Natural killer cell (primary cell): ENCODE measurements at regions not wholly inside any gene's neighbourhood (a gene's known extent, or its start where the extent isn't known, plus 50 kb on each side); places are given as distances from the start of the nearest gene placed in this dataset.

ENCODE experiments used
- ATAC-seq, 3 donors: fragments of 150-1000 bp in 2 of 3; fragments of 200-7000 bp in 1 of 3; cut with Tn5 transposase; 1 replicate in 1 of 3; 2 replicates in 2 of 3; pipeline ENCODE4 v1.10.0; 2021; ENCODE audit warnings: mild to moderate bottlenecking in 2 of 3, moderate library complexity in 2 of 3
- DNase-seq, 2 donors: peaks; one replicate each; pipeline versions ENCODE4 v3.0.0 to v3.0.0-alpha.2; 2013 to 2021; ENCODE audit warnings: mixed read lengths in 1 of 2
- H3K27ac ChIP-seq: one replicate; pipeline ENCODE4 v1.5.1; 2013; ENCODE audit warnings: mild to moderate bottlenecking, low read length
- H3K27me3 ChIP-seq: one replicate; pipeline ENCODE4 v1.6.1; 2013; ENCODE audit warnings: low read length; ENCODE audit not compliant: control insufficient read depth, insufficient read depth
- H3K36me3 ChIP-seq: one replicate; pipeline ENCODE4 v1.6.1; 2013; ENCODE audit warnings: low read length; ENCODE audit not compliant: control insufficient read depth, insufficient read depth
- H3K4me1 ChIP-seq: one replicate; pipeline ENCODE4 v1.6.1; 2013; ENCODE audit warnings: low read length; ENCODE audit not compliant: control insufficient read depth, insufficient read depth
- H3K4me3 ChIP-seq: one replicate; pipeline ENCODE4 v1.5.1; 2013; ENCODE audit warnings: low read length
- H3K9me3 ChIP-seq: one replicate; pipeline ENCODE4 v1.6.1; 2013; ENCODE audit warnings: low read length; ENCODE audit not compliant: control insufficient read depth, insufficient read depth
- H3K27ac Mint-ChIP-seq, 2 donors: one replicate each; pipeline ENCODE4 v1.8.0; 2022; ENCODE audit warnings: mild to moderate bottlenecking in 2 of 2, mixed read lengths in 2 of 2, moderate library complexity in 1 of 2
- H3K27me3 Mint-ChIP-seq, 2 donors: one replicate each; pipeline ENCODE4 v1.8.0; 2022; ENCODE audit warnings: low read depth in 2 of 2, mixed read lengths in 2 of 2
- H3K36me3 Mint-ChIP-seq: one replicate; pipeline ENCODE4 v1.8.0; 2022; ENCODE audit warnings: mixed read lengths
- H3K4me1 Mint-ChIP-seq, 2 donors: one replicate each; pipeline ENCODE4 v1.8.0; 2022; ENCODE audit warnings: mixed read lengths in 2 of 2
- H3K4me3 Mint-ChIP-seq: one replicate; pipeline ENCODE4 v1.8.0; 2022; ENCODE audit warnings: mild to moderate bottlenecking, moderate library complexity, mixed read lengths
- H3K9me3 Mint-ChIP-seq, 2 donors: one replicate each; pipeline ENCODE4 v1.8.0; 2022; ENCODE audit warnings: mixed read lengths in 2 of 2
- WGBS: methylation state at CpG from one replicate; pipeline ENCODE4 v1.1.7; 2013; ENCODE audit warnings: missing lambda C conversion rate; ENCODE audit not compliant: insufficient coverage; 5-methylcytosine and 5-hydroxymethylcytosine counted together
- intact Hi-C: fragments of 100-400 bp; cut with micrococcal nuclease; formaldehyde crosslinking; loops from one replicate; pipeline ENCODE4 v1.14.2; 2022
- TF ChIP-seq, protein P1 (sequence below): fragments of 200-600 bp; IDR thresholded peaks from one replicate; pipeline ENCODE4 v1.8.0; 2022; ENCODE audit warnings: antibody characterized with exemption

GRCh38 chr11:105344938-105345337 is 205.4 kb upstream of the CARD18 start:
- Histone ChIP-seq H3K4me3 (no peak overlapping the region), H3K4me1 (no peaks in the 10 kb centered on the region), H3K27ac (no peak overlapping the region), H3K27me3 (no peaks in the 10 kb centered on the region), H3K36me3 (no peaks in the 10 kb centered on the region), H3K9me3 (no peaks in the 10 kb centered on the region)
- intact Hi-C loops = no loop called here
- DNase-seq (no peak), ATAC-seq (no peak)
- Mint-ChIP-seq H3K9me3 (peaks cover 5 to 10% of the 10 kb centered on the region in 2 donors), H3K4me1 (no peaks in the 10 kb centered on the region), H3K27me3 (no peaks in the 10 kb centered on the region), H3K4me3 (no peak overlapping the region), H3K36me3 (no peaks in the 10 kb centered on the region), H3K27ac (no peak overlapping the region)
- WGBS = 67% methylated on average over 1 of the region's 1 CpG
- TF ChIP-seq, protein P1, sequence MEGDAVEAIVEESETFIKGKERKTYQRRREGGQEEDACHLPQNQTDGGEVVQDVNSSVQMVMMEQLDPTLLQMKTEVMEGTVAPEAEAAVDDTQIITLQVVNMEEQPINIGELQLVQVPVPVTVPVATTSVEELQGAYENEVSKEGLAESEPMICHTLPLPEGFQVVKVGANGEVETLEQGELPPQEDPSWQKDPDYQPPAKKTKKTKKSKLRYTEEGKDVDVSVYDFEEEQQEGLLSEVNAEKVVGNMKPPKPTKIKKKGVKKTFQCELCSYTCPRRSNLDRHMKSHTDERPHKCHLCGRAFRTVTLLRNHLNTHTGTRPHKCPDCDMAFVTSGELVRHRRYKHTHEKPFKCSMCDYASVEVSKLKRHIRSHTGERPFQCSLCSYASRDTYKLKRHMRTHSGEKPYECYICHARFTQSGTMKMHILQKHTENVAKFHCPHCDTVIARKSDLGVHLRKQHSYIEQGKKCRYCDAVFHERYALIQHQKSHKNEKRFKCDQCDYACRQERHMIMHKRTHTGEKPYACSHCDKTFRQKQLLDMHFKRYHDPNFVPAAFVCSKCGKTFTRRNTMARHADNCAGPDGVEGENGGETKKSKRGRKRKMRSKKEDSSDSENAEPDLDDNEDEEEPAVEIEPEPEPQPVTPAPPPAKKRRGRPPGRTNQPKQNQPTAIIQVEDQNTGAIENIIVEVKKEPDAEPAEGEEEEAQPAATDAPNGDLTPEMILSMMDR = no peak

GRCh38 chr11:105334025-105334714 is 194.6 kb upstream of the CARD18 start:
- no peak overlapping the region for H3K27ac Mint-ChIP-seq
- TF ChIP-seq, protein P1 = no peak
- WGBS = 82% methylated on average over 11 of the region's 11 CpGs
- no peak for ATAC-seq
- H3K4me3 Mint-ChIP-seq = no peak overlapping the region
- Histone ChIP-seq H3K27me3 (no peaks in the 10 kb centered on the region), H3K4me1 (no peaks in the 10 kb centered on the region), H3K27ac (no peak overlapping the region), H3K4me3 (no peak overlapping the region), H3K36me3 (no peaks in the 10 kb centered on the region), H3K9me3 (peaks cover 6% of the 10 kb centered on the region)
- no peaks in the 10 kb centered on the region for H3K27me3 Mint-ChIP-seq
- DNase-seq = no peak
- no peaks in the 10 kb centered on the region for H3K36me3 Mint-ChIP-seq
- no peaks in the 10 kb centered on the region for H3K4me1 Mint-ChIP-seq
- intact Hi-C loops = no loop called here
- H3K9me3 Mint-ChIP-seq = peaks cover 13 to 15% of the 10 kb centered on the region in 2 donors

DNA sequence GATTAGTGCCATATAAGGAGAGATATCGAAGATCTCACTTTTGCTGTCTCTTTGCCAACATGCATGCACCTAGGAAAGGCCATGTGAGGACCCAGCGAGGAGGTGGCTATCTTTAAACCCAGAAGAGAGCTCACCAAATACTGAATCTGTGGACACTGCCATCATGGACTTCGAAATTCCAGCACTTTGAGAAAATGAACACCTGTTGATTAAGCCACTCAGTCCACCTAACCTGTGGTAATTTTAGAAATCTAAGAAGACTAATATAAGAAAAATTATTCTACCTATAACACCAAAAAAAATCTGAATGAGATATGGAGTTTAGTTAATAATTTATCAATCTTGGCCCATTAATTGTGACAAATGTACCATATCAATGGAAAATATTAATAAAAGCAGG is 193.6 kb upstream of the CARD18 start:
- Mint-ChIP-seq H3K27me3 (no peaks in the 10 kb centered on the region), H3K27ac (no peak overlapping the region), H3K4me3 (no peak overlapping the region), H3K4me1 (no peaks in the 10 kb centered on the region), H3K36me3 (no peaks in the 10 kb centered on the region), H3K9me3 (peaks cover 13 to 15% of the 10 kb centered on the region in 2 donors)
- intact Hi-C loops = no loop called here
- H3K36me3 ChIP-seq = no peaks in the 10 kb centered on the region
- no peaks in the 10 kb centered on the region for H3K27me3 ChIP-seq
- H3K27ac ChIP-seq = no peak overlapping the region
- WGBS = 76% methylated on average over 2 of the region's 3 CpGs
- no peaks in the 10 kb centered on the region for H3K4me1 ChIP-seq
- DNase-seq = no peak
- TF ChIP-seq, protein P1 = no peak
- H3K4me3 ChIP-seq = no peak overlapping the region
- ATAC-seq = no peak
- H3K9me3 ChIP-seq = peaks cover 6% of the 10 kb centered on the region

DNA sequence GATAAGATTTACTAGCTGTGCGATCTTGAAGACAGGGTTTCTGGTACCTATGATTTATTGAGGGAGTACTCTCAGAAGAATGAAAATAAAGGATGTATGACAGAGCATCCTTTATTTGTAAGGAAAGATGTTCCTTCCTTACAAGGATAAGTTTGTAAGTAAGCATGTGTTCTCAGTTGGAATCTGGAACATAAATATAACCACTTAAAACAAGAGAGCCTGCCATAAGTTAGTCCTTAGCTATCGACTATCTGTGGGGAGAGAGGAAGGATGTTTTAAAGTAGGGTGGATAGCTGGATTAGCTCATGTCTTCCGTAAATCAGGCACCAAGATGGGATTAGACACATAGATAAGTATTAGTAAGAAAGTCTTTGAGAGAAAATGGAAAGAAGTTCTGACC is 192.6 kb upstream of the CARD18 start:
- Mint-ChIP-seq H3K27me3 (no peaks in the 10 kb centered on the region), H3K36me3 (no peaks in the 10 kb centered on the region), H3K27ac (no peak overlapping the region), H3K9me3 (peaks cover 10 to 13% of the 10 kb centered on the region in 2 donors), H3K4me1 (no peaks in the 10 kb centered on the region), H3K4me3 (no peak overlapping the region)
- TF ChIP-seq, protein P1 = no peak
- Histone ChIP-seq H3K4me3 (no peak overlapping the region), H3K36me3 (no peaks in the 10 kb centered on the region), H3K4me1 (no peaks in the 10 kb centered on the region), H3K9me3 (peaks cover 6% of the 10 kb centered on the region), H3K27me3 (no peaks in the 10 kb centered on the region), H3K27ac (no peak overlapping the region)
- intact Hi-C loops = no loop called here
- DNase-seq (no peak), ATAC-seq (no peak)
- WGBS = 79% methylated on average over 3 of the region's 3 CpGs
